HG03196 (cell line): ENCODE measurements at regions not wholly inside any gene's neighbourhood (a gene's known extent, or its start where the extent isn't known, plus 50 kb on each side); places are given as distances from the start of the nearest gene placed in this dataset.

Source experiments
- ATAC-seq: cut with Tn5 transposase; IDR thresholded peaks from one replicate; pipeline ENCODE4 v1.9.1; 2021; ENCODE audit not compliant: unreplicated experiment

GRCh38 chr7:97466071-97466470, 265.8 kb upstream of the TAC1 start:
- no peak for ATAC-seq

- no peak for ATAC-seq
Observed at GRCh38 chr7:97466999-97467740, 264.7 kb upstream of the TAC1 start.

GRCh38 chr7:97468493-97468892, 263.4 kb upstream of the TAC1 start:
- ATAC-seq: no peak

DNA sequence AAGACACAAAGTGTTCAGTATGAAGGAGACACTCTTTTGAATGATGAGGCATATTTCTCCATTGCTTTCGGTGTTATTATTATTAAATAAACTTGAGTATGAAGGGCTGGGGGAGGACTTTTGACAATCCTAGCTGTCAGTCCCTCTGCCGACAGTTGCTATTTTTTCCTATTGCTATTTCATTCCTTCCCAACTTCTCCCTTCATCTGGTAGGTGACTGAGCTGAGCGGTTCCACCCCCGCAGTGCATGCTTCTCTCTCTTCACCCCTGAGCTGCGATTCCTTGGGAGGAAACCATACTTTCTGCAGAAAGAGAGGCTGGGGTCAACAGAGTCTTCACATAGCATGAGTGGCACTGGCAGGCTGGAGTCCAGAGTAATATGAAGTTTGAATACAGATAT, 261.2 kb upstream of the TAC1 start:
- no peak for ATAC-seq

DNA sequence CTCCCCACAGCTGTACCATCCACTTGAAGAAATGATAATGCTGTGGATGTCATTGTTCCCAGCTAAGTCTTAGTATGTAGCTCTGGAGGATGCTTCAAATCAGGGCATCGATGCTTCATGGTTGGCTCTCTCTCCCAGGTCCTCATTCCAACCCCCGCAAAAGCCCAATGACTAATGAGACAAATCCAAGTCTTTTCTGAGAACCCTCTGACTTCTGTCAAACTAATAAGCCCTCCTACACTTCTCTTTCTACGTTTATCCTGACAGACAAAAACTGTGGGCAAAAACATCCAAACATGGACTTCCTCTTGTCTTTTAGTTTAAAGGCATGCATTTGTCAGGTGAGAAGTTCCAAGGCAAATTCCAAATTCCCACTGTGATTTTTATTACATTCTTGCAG, 260.4 kb upstream of the TAC1 start:
- ATAC-seq: no peak

DNA sequence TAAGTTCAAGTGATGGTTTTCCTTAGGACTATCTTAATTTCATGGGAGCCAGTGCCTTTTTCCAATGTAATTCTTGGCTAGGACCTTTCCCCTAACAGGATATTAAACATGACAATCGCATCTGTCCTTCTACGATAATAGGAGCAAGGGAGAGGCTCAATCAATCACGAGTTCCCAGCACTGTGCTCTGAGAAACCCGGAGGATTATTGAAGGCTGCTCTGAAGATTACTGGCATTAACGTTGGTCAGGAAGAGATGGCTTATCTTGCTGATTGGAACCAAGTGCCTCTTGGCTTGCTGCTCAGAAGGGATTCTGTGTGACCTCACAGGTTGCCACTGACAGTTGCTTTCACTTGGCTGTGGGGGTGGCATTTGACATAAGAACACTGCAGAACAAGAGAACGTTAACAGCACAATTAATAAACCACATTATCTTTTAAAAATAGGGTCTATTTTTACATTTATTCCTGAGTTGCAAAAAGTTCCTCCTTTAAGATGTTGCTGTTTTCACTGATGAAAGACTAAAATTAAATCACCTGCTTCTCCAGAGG, 252.1 kb upstream of the TAC1 start:
- no peak for ATAC-seq

GRCh38 chr7:97480772-97481390, 251.0 kb upstream of the TAC1 start:
- ATAC-seq: no peak

DNA sequence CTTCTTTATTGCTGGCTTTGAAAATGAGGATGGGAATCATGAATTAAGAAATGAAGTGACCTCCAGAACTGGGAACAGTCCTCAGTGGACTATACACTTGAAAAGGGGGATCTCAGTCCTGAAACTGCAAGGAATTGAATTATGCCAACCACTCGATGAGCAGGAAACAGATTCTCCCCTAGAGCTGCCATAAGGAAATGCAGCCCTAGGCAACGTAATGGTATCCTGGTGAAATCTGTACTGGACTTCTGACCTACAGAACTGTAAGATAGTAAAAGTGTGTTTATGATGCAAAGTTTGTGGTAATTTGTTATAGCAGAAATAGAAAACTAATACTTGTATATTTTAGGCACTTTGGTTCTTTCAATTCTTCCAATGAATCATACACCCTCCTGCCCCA, 236.4 kb upstream of the TAC1 start:
- no peak for ATAC-seq

GRCh38 chr7:97499204-97499603, 232.7 kb upstream of the TAC1 start:
- ATAC-seq: no peak

- ATAC-seq: no peak
Observed at GRCh38 chr7:97503367-97504094, 228.4 kb upstream of the TAC1 start.

DNA sequence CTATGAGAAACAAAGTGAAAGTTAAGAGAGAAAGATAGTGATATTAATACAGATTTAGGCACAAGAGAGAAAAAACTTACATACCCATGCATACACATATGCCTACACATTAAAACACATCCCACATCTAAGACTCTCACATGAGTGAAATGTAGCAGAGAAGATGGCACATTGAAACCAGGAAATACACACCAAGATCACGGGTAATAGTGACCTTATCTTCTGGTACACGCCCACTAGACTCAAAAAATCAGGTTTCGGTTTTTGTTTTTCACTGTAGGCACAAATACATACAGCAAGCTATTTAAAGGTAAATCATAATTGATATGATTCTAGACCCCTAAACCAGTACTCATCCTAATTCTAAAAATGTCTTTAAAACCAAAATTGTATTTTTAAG, 225.2 kb upstream of the TAC1 start:
- ATAC-seq: no peak

GRCh38 chr7:97512441-97513207, 219.3 kb upstream of the TAC1 start:
- ATAC-seq: no peak

- no peak for ATAC-seq
Observed at GRCh38 chr7:97513326-97513725, 218.6 kb upstream of the TAC1 start.

DNA sequence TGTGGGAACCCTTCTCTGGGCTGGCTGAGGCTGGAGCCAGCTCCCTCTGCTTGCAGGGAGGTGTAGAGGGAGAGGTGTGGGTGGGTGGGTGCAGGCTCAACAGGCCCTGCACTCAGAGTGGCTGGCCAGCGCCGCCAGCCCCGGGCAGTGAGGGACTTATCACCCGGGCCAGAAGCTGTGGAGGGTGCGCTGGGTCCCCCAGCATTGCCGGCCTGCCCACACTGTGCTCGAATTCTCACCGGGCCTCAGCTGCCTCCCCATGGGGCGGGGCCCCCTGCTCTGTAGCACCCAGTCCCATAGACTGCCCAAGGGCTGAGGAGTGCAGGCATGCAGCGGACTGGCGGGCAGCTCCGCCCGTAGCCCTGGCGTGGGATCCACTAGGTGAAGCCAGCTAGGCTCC, 190.7 kb upstream of the TAC1 start:
- ATAC-seq: no peak

- no peak for ATAC-seq
Observed at GRCh38 chr7:97555857-97556421, 175.9 kb upstream of the TAC1 start.

DNA sequence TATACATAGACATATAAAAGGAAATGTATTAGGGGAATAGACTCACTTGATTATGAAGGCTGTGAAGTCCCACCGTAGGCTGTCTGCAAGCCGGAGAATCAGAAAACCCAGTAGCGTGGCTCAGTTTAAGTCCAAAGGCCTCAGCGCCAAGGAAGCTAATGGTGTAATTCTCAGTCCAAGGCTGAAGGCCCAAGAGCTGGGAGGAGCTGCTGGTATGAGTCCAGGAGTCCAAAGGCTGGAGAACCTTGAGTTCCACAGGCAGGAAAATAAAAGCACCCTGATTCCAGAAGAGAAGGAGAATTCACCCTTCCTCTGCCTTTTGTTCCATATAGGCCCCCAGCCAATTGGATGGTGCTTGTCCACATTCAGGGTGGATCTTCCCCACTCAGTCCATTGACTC, 166.2 kb upstream of the TAC1 start:
- ATAC-seq: no peak

GRCh38 chr7:97573065-97573464, 158.8 kb upstream of the TAC1 start:
- ATAC-seq: no peak

DNA sequence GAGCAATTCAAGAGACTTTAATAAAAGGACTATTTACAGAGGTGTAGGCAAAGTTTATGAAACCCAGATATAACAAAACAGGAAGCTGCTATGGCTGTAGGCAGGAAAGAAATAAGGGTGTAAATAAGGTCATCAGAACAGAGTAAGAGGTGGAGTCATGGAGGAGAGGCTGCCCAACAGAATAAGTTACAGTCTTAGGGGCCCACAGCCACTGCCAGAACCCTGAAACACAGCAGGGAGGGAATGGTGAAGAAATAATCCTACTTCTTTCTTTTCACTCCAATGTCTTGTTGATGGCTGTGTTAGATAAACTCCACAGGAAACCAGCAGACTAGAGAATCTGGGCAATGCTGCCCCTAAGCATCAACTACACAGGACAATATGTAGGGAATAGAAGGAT, 155.8 kb upstream of the TAC1 start:
- no peak for ATAC-seq

DNA sequence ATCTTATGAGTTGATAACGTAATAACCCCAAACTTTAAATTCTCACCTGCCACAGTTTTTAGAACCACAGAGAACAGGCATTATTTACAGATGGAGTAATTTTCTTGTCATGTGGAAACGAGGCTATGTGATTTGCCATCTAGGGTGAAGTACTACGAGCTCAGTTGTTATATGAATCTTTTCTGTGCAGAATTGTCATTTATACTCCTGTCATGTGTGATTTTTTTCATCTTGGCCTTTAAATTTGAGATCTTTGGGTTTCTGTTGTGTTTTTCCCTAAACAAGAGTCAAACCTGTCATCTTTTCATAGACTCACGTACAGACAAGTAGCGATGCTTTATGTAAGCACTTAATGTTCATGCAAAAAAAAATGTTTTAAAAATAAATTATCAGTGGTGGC, 153.7 kb upstream of the TAC1 start:
- ATAC-seq: no peak

DNA sequence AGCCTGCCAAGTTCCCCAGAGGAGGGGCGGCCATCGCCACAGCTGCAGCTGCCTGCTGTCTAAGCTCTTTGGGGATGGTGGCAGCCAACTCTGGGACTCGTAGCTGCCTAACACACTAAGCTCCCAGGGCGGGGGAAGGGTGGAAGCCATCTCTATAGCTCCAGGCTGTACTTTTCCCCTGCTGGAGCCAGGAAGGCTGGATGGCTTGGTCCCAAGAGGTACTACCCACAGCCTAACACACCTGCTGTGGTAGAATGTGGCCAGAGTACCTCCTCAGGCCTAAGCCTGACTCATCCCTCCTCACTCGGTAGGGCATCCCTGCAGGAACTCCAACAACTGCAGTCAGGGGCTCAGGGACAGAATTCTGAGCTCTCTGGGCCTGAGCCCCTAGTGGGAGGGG, 151.7 kb upstream of the TAC1 start:
- ATAC-seq: no peak

DNA sequence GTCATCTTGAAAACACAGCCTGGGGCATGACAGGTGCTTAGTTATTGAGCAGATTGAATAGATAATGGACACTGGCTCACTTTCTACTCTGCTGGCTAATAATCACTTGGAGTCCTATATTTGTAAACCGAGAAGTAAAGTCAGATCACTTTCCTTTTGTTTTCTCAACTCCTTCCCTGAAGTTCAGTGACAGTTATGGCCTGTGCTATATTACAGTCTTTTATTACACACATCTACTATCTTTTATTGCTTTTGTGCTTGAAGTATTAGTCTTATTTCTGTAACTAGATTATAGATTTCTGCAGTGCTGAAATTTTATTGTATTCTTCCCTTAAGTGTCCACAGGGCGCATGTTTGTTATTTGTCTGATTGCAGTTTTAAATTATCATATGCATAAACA, 136.4 kb upstream of the TAC1 start:
- ATAC-seq: no peak
